ENCODE measurements at regions not wholly inside any gene's neighbourhood (a gene's known extent, or its start where the extent isn't known, plus 50 kb on each side); places are given as distances from the start of the nearest gene placed in this dataset.

GRCh38 chrX:98481636-98482035 lies 1597.9 kb downstream of the RPA4 start:
- Histone ChIP-seq H3K4me1 (no peaks in the 10 kb centered on the region), H3K9me3 (no peaks in the 10 kb centered on the region), H3K36me3 (replicated peaks in 1 of 2; ENCODE audit: insufficient read depth in 1 of 2, low read depth in 2 of 2) (no peaks in the 10 kb centered on the region), H3K4me3 (no peak overlapping the region), H3K27ac (no peak overlapping the region), H3K27me3 (no peaks in the 10 kb centered on the region)
- no peak for ATAC-seq
- WGBS, 2 donors: 51 to 63% methylated on average over 3 of the region's 3 CpGs
- intact Hi-C loops (cut with DNase I): no loop called here
- no peak for DNase-seq
- no peak for TF ChIP-seq POLR2A (IDR thresholded peaks at IDR 0.05)
- TF ChIP-seq, protein P1, sequence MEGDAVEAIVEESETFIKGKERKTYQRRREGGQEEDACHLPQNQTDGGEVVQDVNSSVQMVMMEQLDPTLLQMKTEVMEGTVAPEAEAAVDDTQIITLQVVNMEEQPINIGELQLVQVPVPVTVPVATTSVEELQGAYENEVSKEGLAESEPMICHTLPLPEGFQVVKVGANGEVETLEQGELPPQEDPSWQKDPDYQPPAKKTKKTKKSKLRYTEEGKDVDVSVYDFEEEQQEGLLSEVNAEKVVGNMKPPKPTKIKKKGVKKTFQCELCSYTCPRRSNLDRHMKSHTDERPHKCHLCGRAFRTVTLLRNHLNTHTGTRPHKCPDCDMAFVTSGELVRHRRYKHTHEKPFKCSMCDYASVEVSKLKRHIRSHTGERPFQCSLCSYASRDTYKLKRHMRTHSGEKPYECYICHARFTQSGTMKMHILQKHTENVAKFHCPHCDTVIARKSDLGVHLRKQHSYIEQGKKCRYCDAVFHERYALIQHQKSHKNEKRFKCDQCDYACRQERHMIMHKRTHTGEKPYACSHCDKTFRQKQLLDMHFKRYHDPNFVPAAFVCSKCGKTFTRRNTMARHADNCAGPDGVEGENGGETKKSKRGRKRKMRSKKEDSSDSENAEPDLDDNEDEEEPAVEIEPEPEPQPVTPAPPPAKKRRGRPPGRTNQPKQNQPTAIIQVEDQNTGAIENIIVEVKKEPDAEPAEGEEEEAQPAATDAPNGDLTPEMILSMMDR (IDR thresholded peaks at IDR 0.05): no peak

GRCh38 chrX:98490670-98491069 lies 1607.0 kb downstream of the RPA4 start:
- no peak for ATAC-seq
- WGBS, 2 donors: 20 to 58% methylated on average over 1 of the region's 1 CpG

GRCh38 chrX:98501426-98501825 lies 1617.7 kb downstream of the RPA4 start:
- no peak overlapping the region for H3K4me3 ChIP-seq
- H3K36me3 ChIP-seq (replicated peaks in 1 of 2; ENCODE audit: insufficient read depth in 1 of 2, low read depth in 2 of 2): no peaks in the 10 kb centered on the region
- no peak overlapping the region for H3K27ac ChIP-seq
- TF ChIP-seq POLR2A (IDR thresholded peaks at IDR 0.05): no peak
- TF ChIP-seq, protein P1 (IDR thresholded peaks at IDR 0.05): no peak
- ATAC-seq (no peak), DNase-seq (no peak)
- WGBS, 2 donors: 18 to 22% methylated on average over 2 of the region's 2 CpGs
- no peaks in the 10 kb centered on the region for H3K9me3 ChIP-seq
- intact Hi-C loops (cut with DNase I): no loop called here
- H3K4me1 ChIP-seq: no peaks in the 10 kb centered on the region
- no peaks in the 10 kb centered on the region for H3K27me3 ChIP-seq

More at GRCh38 chrX:98490670-98491069, 1607.0 kb downstream of the RPA4 start:
- no peak for TF ChIP-seq POLR2A (IDR thresholded peaks at IDR 0.05)
- TF ChIP-seq, protein P1 (IDR thresholded peaks at IDR 0.05): no peak
- Histone ChIP-seq H3K36me3 (replicated peaks in 1 of 2; ENCODE audit: insufficient read depth in 1 of 2, low read depth in 2 of 2) (no peaks in the 10 kb centered on the region), H3K4me3 (no peak overlapping the region), H3K4me1 (no peaks in the 10 kb centered on the region), H3K27ac (no peak overlapping the region), H3K9me3 (no peaks in the 10 kb centered on the region), H3K27me3 (no peaks in the 10 kb centered on the region)
- DNase-seq: no peak
- intact Hi-C loops (cut with DNase I): no loop called here

GRCh38 chrX:98506907-98507306 lies 1623.2 kb downstream of the RPA4 start:
- ATAC-seq (no peak), DNase-seq (no peak)
- H3K9me3 ChIP-seq: no peaks in the 10 kb centered on the region
- TF ChIP-seq, protein P1 (IDR thresholded peaks at IDR 0.05): no peak
- no peak for TF ChIP-seq POLR2A (IDR thresholded peaks at IDR 0.05)
- H3K4me1 ChIP-seq: no peaks in the 10 kb centered on the region
- 42 to 55% methylated on average over 1 of the region's 1 CpG for WGBS, 2 donors
- no peaks in the 10 kb centered on the region for H3K27me3 ChIP-seq
- no peak overlapping the region for H3K27ac ChIP-seq
- no peak overlapping the region for H3K4me3 ChIP-seq
- intact Hi-C loops (cut with DNase I): no loop called here
- H3K36me3 ChIP-seq (replicated peaks in 1 of 2; ENCODE audit: insufficient read depth in 1 of 2, low read depth in 2 of 2): no peaks in the 10 kb centered on the region

DNA sequence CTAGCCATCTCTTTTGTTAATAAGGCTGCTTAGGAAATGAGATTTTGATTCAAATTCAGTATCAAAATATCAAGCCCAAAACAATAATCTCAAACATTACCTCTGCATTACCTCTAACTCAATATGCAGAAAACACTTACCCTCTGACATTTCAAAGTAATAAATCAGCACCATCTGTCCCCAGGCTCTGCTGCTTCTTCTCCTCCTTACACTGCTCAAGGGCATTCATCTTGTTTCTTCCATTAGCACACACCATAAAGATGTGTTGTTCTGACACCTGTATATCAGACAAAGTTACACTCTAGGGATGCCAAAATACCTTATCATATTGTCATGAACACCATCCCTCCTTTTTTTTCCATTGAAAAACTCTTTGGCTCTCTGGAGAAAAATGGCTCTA lies 1630.3 kb downstream of the RPA4 start:
- H3K9me3 ChIP-seq: no peaks in the 10 kb centered on the region
- no peak for DNase-seq
- H3K4me1 ChIP-seq: no peaks in the 10 kb centered on the region
- TF ChIP-seq, protein P1 (IDR thresholded peaks at IDR 0.05): no peak
- no peak for TF ChIP-seq POLR2A (IDR thresholded peaks at IDR 0.05)
- no peak for ATAC-seq
- intact Hi-C loops (cut with DNase I): no loop called here
- no peak overlapping the region for H3K4me3 ChIP-seq
- no peaks in the 10 kb centered on the region for H3K36me3 ChIP-seq (replicated peaks in 1 of 2; ENCODE audit: insufficient read depth in 1 of 2, low read depth in 2 of 2)
- H3K27me3 ChIP-seq: no peaks in the 10 kb centered on the region
- no peak overlapping the region for H3K27ac ChIP-seq
